HG02798 (cell line): ENCODE measurements at regions not wholly inside any gene's neighbourhood (a gene's known extent, or its start where the extent isn't known, plus 50 kb on each side); places are given as distances from the start of the nearest gene placed in this dataset.
"Not testable (repeated sequence)": the region's sequence is repeated elsewhere in the genome, so short reads cannot be mapped to it uniquely, and the experiment has no call there.

ENCODE experiments used
- ATAC-seq: cut with Tn5 transposase; IDR thresholded peaks from one replicate; pipeline ENCODE4 v1.9.1; 2021; ENCODE audit warnings: mild to moderate bottlenecking; ENCODE audit not compliant: unreplicated experiment, poor library complexity

GRCh38 chr14:44453433-44454171, 53.5 kb downstream of the FSCB start:
- no peak for ATAC-seq

GRCh38 chr14:44450232-44450631, 56.9 kb downstream of the FSCB start:
- not testable (repeated sequence) for ATAC-seq

DNA sequence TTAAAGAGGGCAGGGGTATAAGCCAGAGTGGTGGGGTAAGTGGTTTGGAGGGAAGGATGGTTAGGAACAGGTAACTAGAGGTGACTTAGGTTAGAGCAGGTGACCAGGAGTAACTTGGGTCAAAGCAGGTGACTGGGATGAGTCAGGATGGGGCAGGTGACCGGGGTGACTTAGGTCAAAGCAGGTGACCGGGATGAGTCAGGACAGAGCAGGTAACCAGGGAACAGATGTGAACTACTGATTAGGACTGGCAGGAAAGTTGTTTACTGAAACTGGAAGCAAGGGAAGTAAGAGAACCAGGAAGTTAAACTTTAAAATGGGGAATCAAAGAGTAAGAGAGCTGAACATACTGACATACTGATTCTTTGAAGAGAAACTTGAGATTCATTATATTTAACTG, 57.4 kb downstream of the FSCB start:
- ATAC-seq = no peak

- ATAC-seq = no peak
Measured at GRCh38 chr14:44448951-44449358, 58.1 kb downstream of the FSCB start.

- no peak for ATAC-seq
Measured at GRCh38 chr14:44446965-44447364, 60.1 kb downstream of the FSCB start.

DNA sequence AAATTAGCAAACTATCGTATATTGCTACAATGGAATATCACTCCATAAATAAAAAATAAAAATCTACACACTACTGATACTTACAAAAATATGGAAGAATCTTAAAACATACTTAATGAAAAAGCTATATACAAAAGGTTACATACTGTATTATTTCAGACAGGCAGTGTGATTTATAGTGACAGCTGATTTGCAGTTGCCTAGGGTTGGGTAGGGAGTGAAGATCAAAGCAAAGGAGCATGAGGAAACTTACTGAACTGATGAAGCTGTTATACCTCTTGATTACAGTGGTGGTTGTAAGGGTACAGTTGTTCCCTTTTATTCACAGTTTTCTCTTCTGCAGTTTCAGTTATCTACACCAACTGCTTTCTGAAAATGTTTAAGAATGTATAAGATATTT, 62.6 kb downstream of the FSCB start:
- ATAC-seq = no peak

- ATAC-seq = no peak
Measured at GRCh38 chr14:44438936-44439335, 68.1 kb downstream of the FSCB start.

GRCh38 chr14:44438221-44438620, 68.9 kb downstream of the FSCB start:
- ATAC-seq = no peak

DNA sequence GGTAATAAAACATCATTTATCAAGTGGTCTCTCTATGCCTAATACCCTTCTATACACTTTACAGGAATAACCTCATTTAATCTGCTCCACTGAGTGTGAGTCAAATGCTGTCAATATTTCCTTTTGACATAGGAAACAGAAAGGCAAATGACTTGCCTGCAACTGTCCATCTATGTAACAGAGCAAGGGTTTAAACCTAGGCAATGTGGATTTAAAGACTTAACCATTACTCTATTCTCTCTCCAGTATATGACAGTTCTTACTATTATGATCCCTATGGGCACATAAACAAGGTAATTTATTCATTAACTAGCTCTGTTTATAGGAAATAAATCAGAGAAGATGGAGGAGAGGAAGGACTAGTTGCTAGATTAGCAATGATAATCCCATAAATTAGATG, 70.6 kb downstream of the FSCB start:
- no peak for ATAC-seq

GRCh38 chr14:44428231-44428945, 78.7 kb downstream of the FSCB start:
- ATAC-seq = no peak

GRCh38 chr14:44422699-44423098, 84.4 kb downstream of the FSCB start:
- ATAC-seq = no peak

GRCh38 chr14:44420226-44420625, 86.9 kb downstream of the FSCB start:
- ATAC-seq = no peak

GRCh38 chr14:44418856-44419255, 88.2 kb downstream of the FSCB start:
- ATAC-seq = no peak

DNA sequence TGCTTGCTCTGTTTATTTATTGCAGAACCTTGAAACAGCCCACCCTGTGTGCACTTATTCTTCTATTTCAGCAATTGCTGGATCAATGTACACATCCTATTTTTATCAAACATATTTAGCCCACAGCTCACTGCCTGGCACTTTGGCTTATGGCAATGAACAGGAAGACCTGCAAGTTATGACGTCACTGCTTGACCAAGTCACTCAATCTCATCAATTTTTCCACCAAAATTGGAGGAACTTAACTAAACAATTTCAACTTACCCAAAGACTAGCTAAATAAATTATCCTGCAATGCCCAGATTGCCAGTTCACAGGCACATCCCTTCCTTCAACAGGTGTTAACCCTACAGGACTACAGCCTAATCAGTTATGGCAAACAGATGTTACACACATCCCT, 89.3 kb downstream of the FSCB start:
- no peak for ATAC-seq

DNA sequence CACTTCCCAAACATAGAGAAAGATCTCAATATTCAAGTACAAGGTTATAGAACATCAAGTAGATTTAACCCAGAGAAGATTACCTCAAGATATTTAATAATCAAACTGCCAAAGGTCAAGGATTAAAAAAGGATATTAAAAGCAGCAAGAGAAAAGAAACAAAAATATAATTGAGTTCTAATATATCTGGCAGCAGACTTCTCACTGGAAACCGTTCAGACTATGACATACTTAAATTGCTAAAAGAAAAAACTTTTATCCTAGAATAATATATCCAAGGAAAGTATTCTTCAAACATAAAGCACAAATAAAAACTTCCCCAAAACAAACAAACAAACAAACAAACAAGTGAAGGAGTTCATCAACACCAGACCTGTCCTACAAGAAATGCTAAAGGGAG, 92.4 kb downstream of the FSCB start:
- ATAC-seq = no peak

DNA sequence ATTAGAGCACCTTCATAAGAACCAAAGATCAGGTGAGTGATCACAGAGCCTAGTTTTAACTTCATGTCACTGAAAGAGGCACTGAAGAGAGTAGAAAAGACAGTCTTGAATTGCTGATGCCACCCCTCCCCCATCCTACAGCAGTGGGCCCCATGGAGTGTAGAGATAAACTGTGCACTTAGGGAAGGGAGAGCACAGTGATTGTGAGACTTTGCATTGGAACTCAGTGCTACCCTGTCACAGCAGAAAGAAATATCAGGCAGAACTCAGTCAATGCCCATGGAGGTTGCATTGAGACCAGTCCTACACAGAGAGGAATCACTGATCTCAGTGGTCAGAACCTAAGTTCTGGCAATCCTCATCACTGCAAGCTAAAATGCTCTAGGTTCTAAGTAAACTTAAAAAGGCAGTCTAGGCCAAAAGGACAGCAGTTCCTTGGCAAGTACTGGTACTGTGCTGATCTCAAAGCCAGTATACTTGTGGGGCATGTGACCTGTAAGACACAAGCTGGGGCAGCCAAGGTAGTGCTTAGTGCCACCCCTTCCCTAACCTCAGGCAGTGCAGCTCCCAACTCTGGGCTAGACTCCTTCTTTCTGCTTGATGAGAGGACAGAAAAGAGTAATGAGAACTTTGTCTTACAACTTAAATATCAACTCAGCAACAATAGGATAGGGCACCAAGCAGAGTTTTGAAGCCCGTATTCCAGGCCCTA, 94.1 kb downstream of the FSCB start:
- no peak for ATAC-seq

- ATAC-seq = no peak
Measured at GRCh38 chr14:44405011-44405486, 102.0 kb downstream of the FSCB start.

- no peak for ATAC-seq
Measured at GRCh38 chr14:44404599-44404998, 102.5 kb downstream of the FSCB start.

- no peak for ATAC-seq
Measured at GRCh38 chr14:44404036-44404435, 103.0 kb downstream of the FSCB start.

- no peak for ATAC-seq
Measured at GRCh38 chr14:44403193-44403592, 103.9 kb downstream of the FSCB start.

GRCh38 chr14:44396226-44396625, 110.9 kb downstream of the FSCB start:
- ATAC-seq = no peak
